ENCODE measurements at regions not wholly inside any gene's neighbourhood (a gene's known extent, or its start where the extent isn't known, plus 50 kb on each side); places are given as distances from the start of the nearest gene placed in this dataset.

- no peak overlapping the region for H3K27ac ChIP-seq
- TF ChIP-seq CTCF (IDR thresholded peaks at IDR 0.05) = no peak
- H3K9me3 ChIP-seq = no peaks in the 10 kb centered on the region
- intact Hi-C loops (cut with DNase I) = no loop called here
- ATAC-seq (no peak), DNase-seq (no peak)
- peaks cover 2% of the 10 kb centered on the region for H3K27me3 ChIP-seq
- peaks cover 8% of the 10 kb centered on the region for H3K4me1 ChIP-seq
- H3K36me3 ChIP-seq = no peaks in the 10 kb centered on the region
- H3K4me3 ChIP-seq = no peak overlapping the region
Measured at GRCh38 chr9:107172979-107173347, 110.1 kb upstream of the RAD23B start.

GRCh38 chr9:107173422-107174180 is 109.5 kb upstream of the RAD23B start:
- Histone ChIP-seq H3K27me3 (no peaks in the 10 kb centered on the region), H3K36me3 (no peaks in the 10 kb centered on the region), H3K4me3 (no peak overlapping the region), H3K9me3 (no peaks in the 10 kb centered on the region), H3K27ac (no peak overlapping the region), H3K4me1 (peaks cover 8% of the 10 kb centered on the region)
- DNase-seq (no peak), ATAC-seq (peak; percentile 17)
- TF ChIP-seq CTCF (IDR thresholded peaks at IDR 0.05) = no peak
- intact Hi-C loops (cut with DNase I) = no loop called here

GRCh38 chr9:107174441-107174840 is 108.6 kb upstream of the RAD23B start:
- no peak for TF ChIP-seq CTCF (IDR thresholded peaks at IDR 0.05)
- Histone ChIP-seq H3K36me3 (no peaks in the 10 kb centered on the region), H3K4me3 (no peak overlapping the region), H3K9me3 (no peaks in the 10 kb centered on the region), H3K4me1 (peaks cover 8% of the 10 kb centered on the region), H3K27me3 (no peaks in the 10 kb centered on the region), H3K27ac (no peak overlapping the region)
- ATAC-seq (no peak), DNase-seq (no peak)
- intact Hi-C loops (cut with DNase I) = no loop called here

- H3K36me3 ChIP-seq = no peaks in the 10 kb centered on the region
- intact Hi-C loops (cut with DNase I) = no loop called here
- DNase-seq (no peak), ATAC-seq (peak; percentile 7)
- H3K27ac ChIP-seq = no peak overlapping the region
- no peak overlapping the region for H3K4me3 ChIP-seq
- TF ChIP-seq CTCF (IDR thresholded peaks at IDR 0.05) = no peak
- H3K4me1 ChIP-seq = peaks cover 8% of the 10 kb centered on the region
- H3K9me3 ChIP-seq = no peaks in the 10 kb centered on the region
- H3K27me3 ChIP-seq = no peaks in the 10 kb centered on the region
Measured at GRCh38 chr9:107175041-107175440, 108.0 kb upstream of the RAD23B start.

GRCh38 chr9:107175816-107176435 is 107.2 kb upstream of the RAD23B start:
- DNase-seq (no peak), ATAC-seq (peak; percentile 12)
- TF ChIP-seq CTCF (IDR thresholded peaks at IDR 0.05) = no peak
- Histone ChIP-seq H3K36me3 (no peaks in the 10 kb centered on the region), H3K9me3 (no peaks in the 10 kb centered on the region), H3K27ac (no peak overlapping the region), H3K4me3 (no peak overlapping the region), H3K4me1 (peaks cover 8% of the 10 kb centered on the region), H3K27me3 (no peaks in the 10 kb centered on the region)
- intact Hi-C loops (cut with DNase I) = no loop called here
